ENCODE measurements at regions not wholly inside any gene's neighbourhood (a gene's known extent, or its start where the extent isn't known, plus 50 kb on each side); places are given as distances from the start of the nearest gene placed in this dataset.

DNA sequence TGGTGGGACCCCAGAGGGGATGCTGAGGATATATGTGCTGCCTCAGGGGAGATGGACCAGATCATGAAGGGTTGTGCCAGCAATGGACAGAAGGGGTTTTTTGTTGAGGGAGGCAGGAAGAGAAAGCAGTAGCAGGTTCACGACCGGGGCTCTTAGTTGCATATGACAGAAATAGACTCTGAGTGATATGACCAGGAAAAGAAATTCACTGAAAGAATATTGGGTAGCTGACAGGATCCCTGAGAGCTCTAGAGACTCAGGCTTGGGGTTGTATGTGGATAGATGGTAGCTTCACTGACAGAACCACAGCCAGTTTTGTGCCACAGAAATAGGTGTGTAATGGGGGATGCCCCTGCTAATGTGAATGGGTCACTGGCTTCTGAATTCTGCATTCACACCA is 241.6 kb downstream of the ZNF621 start:
- POLR2A ChIA-PET: no interaction called here
- no peak for TF ChIP-seq FOXK2 (IDR thresholded peaks at IDR 0.05)
- no peak for TF ChIP-seq LEF1 (IDR thresholded peaks at IDR 0.05; ENCODE audit: borderline replicate concordance)
- TF ChIP-seq SUZ12 (IDR thresholded peaks at IDR 0.05): no peak
- TF ChIP-seq, protein P1, sequence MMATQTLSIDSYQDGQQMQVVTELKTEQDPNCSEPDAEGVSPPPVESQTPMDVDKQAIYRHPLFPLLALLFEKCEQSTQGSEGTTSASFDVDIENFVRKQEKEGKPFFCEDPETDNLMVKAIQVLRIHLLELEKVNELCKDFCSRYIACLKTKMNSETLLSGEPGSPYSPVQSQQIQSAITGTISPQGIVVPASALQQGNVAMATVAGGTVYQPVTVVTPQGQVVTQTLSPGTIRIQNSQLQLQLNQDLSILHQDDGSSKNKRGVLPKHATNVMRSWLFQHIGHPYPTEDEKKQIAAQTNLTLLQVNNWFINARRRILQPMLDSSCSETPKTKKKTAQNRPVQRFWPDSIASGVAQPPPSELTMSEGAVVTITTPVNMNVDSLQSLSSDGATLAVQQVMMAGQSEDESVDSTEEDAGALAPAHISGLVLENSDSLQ (IDR thresholded peaks at IDR 0.05): no peak
- no peak for TF ChIP-seq FOXA1 (IDR thresholded peaks at IDR 0.05)
- TF ChIP-seq NFRKB (IDR thresholded peaks at IDR 0.05): no peak
- TF ChIP-seq SP1 (IDR thresholded peaks at IDR 0.05): no peak
- no peak for TF ChIP-seq ELF4 (IDR thresholded peaks at IDR 0.05)
- no peak for TF ChIP-seq CTBP1 (IDR thresholded peaks at IDR 0.05; ENCODE audit: borderline replicate concordance)
- TF ChIP-seq ARNT (IDR thresholded peaks at IDR 0.05): no peak
- TF ChIP-seq ZNF384 (IDR thresholded peaks at IDR 0.05): no peak
- TF ChIP-seq HDGF (IDR thresholded peaks at IDR 0.05; ENCODE audit: borderline replicate concordance): no peak
- no peak for TF ChIP-seq TARDBP (IDR thresholded peaks at IDR 0.05)
- TF ChIP-seq BHLHE40 (IDR thresholded peaks at IDR 0.05; ENCODE audit: borderline replicate concordance): no peak
- TF ChIP-seq L3MBTL2 (conservative IDR thresholded peaks at IDR 0.05): no peak
- TF ChIP-seq FOXM1 (IDR thresholded peaks at IDR 0.05; ENCODE audit: borderline replicate concordance): no peak
- CTCF ChIA-PET: no interaction called here
- DNase-seq (ENCODE audit: extremely low spot score): no peak

DNA sequence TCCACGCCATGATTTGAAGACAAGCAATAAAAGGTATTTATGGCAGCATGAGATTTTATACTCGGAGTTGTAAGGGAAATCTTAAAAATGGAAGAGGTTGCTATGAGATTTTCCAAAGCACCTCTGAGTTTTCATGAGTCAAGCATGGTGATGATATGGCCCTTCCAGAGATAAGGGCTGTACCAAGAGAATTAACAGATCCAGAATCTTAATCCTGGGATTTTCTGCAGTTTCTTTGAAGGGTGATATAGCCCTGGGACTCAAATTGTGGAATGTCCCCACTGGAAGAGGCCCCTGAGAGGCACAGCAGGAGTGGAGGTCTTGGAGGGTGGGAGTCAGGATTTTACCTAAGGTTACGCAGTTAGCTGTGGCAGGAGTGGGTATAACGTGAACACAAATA is 243.3 kb downstream of the ZNF621 start:
- POLR2A ChIA-PET: no interaction called here
- CTCF ChIA-PET: no interaction called here
- TF ChIP-seq BHLHE40 (IDR thresholded peaks at IDR 0.05; ENCODE audit: borderline replicate concordance) (no peak), NFRKB (IDR thresholded peaks at IDR 0.05) (no peak), LEF1 (IDR thresholded peaks at IDR 0.05; ENCODE audit: borderline replicate concordance) (no peak), SP1 (IDR thresholded peaks at IDR 0.05) (no peak), FOXM1 (IDR thresholded peaks at IDR 0.05; ENCODE audit: borderline replicate concordance) (no peak), FOXK2 (IDR thresholded peaks at IDR 0.05) (no peak), TARDBP (IDR thresholded peaks at IDR 0.05) (no peak), HDGF (IDR thresholded peaks at IDR 0.05; ENCODE audit: borderline replicate concordance) (no peak), ARNT (IDR thresholded peaks at IDR 0.05) (no peak), ELF4 (IDR thresholded peaks at IDR 0.05) (no peak), L3MBTL2 (conservative IDR thresholded peaks at IDR 0.05) (no peak), ZNF384 (IDR thresholded peaks at IDR 0.05) (no peak), FOXA1 (IDR thresholded peaks at IDR 0.05) (no peak), CTBP1 (IDR thresholded peaks at IDR 0.05; ENCODE audit: borderline replicate concordance) (no peak), SUZ12 (IDR thresholded peaks at IDR 0.05) (no peak)
- TF ChIP-seq, protein P1 (IDR thresholded peaks at IDR 0.05): no peak

DNA sequence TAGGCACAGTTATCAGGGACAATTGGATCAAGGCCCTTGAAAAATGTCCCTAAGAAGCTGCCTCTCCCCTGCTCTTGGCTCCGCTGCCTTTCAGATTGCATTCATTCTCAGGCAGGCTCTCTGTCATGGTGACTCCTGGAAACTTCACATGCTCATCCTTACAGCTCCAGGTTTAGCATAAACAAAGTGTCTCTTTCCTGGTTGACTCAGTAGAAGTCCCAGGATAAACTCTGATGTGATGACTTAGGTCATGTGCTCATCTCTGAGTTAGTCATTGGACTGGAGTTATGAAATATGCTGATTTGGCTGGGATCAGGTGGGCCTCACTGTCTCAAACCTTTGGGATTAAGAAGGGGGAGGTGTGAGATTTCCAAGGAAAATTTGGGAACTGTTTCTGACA is 243.8 kb downstream of the ZNF621 start:
- no peak for DNase-seq (ENCODE audit: extremely low spot score)
- ChIA-PET POLR2A (no interaction called here), CTCF (interaction anchor here (0.6 kb wide), 1 partner anchor 902 kb away, joined by 3 read pairs; no protein-coding TSS in a partner anchor)
- TF ChIP-seq HDGF (IDR thresholded peaks at IDR 0.05; ENCODE audit: borderline replicate concordance) (no peak), ZNF384 (IDR thresholded peaks at IDR 0.05) (no peak), TARDBP (IDR thresholded peaks at IDR 0.05) (no peak)

More for the DNA sequence above, 243.3 kb downstream of the ZNF621 start:
- no peak for DNase-seq (ENCODE audit: extremely low spot score)

DNA sequence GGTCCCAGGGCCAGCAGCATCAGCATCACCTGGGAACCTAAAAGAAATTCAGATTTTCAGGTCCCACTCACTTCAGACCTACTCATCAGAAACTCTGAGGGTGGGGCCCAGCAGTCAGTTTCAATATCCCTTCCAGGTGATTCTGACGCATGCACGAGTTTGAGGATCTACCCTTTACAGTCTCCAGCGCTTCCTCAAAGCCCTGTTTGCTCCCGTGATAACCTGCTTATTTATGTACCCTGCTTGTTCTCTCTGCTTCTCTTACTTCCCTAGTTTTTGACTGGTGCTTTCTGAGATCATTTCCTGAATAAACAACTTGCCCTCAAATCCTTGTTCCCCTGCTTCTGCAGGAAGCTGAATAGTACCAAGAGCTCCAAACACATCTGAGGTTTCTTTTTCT is 245.3 kb downstream of the ZNF621 start:
- ChIA-PET CTCF (no interaction called here), POLR2A (no interaction called here)
- TF ChIP-seq CTBP1 (IDR thresholded peaks at IDR 0.05; ENCODE audit: borderline replicate concordance) (no peak), FOXA1 (IDR thresholded peaks at IDR 0.05) (no peak), ELF4 (IDR thresholded peaks at IDR 0.05) (no peak)
- TF ChIP-seq, protein P1 (IDR thresholded peaks at IDR 0.05): no peak
- DNase-seq (ENCODE audit: extremely low spot score): no peak

DNA sequence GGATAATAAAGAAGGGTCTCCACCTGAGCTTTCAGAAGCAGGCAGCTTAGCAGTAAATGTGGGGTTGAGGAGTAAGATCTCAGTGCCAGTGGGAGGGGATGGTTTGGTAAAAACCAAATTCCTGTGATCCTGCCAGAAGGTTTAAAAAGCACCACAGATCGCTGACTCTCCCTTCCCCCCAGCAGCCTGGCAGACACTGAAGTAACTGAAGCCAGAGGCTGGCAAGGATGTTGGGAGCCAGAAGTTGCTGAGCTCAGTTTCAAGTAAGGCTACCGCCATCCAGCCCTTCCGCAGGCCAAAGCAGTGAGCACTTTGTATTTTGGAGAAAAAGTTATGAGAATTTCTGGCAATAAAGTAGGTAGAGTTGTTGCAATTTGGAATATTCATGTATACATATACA is 246.4 kb downstream of the ZNF621 start:
- POLR2A ChIA-PET: no interaction called here
- CTCF ChIA-PET: no interaction called here
- TF ChIP-seq ARNT (IDR thresholded peaks at IDR 0.05) (no peak), BHLHE40 (IDR thresholded peaks at IDR 0.05; ENCODE audit: borderline replicate concordance) (no peak), SP1 (IDR thresholded peaks at IDR 0.05) (no peak), FOXM1 (IDR thresholded peaks at IDR 0.05; ENCODE audit: borderline replicate concordance) (no peak), HDGF (IDR thresholded peaks at IDR 0.05; ENCODE audit: borderline replicate concordance) (no peak), TARDBP (IDR thresholded peaks at IDR 0.05) (no peak), FOXK2 (IDR thresholded peaks at IDR 0.05) (no peak), LEF1 (IDR thresholded peaks at IDR 0.05; ENCODE audit: borderline replicate concordance) (no peak), FOXA1 (IDR thresholded peaks at IDR 0.05) (no peak), L3MBTL2 (conservative IDR thresholded peaks at IDR 0.05) (no peak), ZNF384 (IDR thresholded peaks at IDR 0.05) (no peak), CTBP1 (IDR thresholded peaks at IDR 0.05; ENCODE audit: borderline replicate concordance) (no peak)
- TF ChIP-seq, protein P1 (IDR thresholded peaks at IDR 0.05): no peak
- no peak for DNase-seq (ENCODE audit: extremely low spot score)

DNA sequence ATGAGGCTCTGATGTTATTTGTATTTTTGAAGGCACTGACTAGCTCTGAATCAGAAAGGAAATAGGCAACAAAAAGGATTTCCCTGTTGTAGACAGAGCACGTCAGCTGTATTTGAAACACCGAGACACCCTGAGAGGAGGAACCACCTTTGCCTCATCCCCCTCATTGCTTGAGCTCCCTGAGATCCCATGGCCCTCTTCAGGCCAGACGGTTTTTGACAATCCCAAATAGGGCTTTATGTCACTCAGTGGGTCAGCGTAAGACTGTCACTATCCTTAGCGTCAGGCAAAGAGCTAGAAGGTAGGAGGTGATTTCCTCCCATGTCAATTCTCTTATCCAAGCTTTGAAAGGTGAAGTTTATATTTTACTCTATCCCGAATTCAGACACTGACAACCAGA is 254.3 kb downstream of the ZNF621 start:
- POLR2A ChIA-PET: no interaction called here
- no peak for TF ChIP-seq FOXA1 (IDR thresholded peaks at IDR 0.05)
- no peak for TF ChIP-seq FOXM1 (IDR thresholded peaks at IDR 0.05; ENCODE audit: borderline replicate concordance)
- TF ChIP-seq FOXK2 (IDR thresholded peaks at IDR 0.05): no peak
- TF ChIP-seq, protein P1 (IDR thresholded peaks at IDR 0.05): no peak
- no peak for TF ChIP-seq CTBP1 (IDR thresholded peaks at IDR 0.05; ENCODE audit: borderline replicate concordance)
- TF ChIP-seq ELF4 (IDR thresholded peaks at IDR 0.05): no peak
- no peak for TF ChIP-seq LEF1 (IDR thresholded peaks at IDR 0.05; ENCODE audit: borderline replicate concordance)
- no peak for TF ChIP-seq SUZ12 (IDR thresholded peaks at IDR 0.05)
- TF ChIP-seq TARDBP (IDR thresholded peaks at IDR 0.05): no peak
- no peak for TF ChIP-seq HDGF (IDR thresholded peaks at IDR 0.05; ENCODE audit: borderline replicate concordance)
- no peak for TF ChIP-seq NFRKB (IDR thresholded peaks at IDR 0.05)
- no peak for TF ChIP-seq ARNT (IDR thresholded peaks at IDR 0.05)
- TF ChIP-seq SP1 (IDR thresholded peaks at IDR 0.05): no peak
- no peak for TF ChIP-seq L3MBTL2 (conservative IDR thresholded peaks at IDR 0.05)
- TF ChIP-seq ZNF384 (IDR thresholded peaks at IDR 0.05): no peak
- TF ChIP-seq BHLHE40 (IDR thresholded peaks at IDR 0.05; ENCODE audit: borderline replicate concordance): no peak
- DNase-seq (ENCODE audit: extremely low spot score): no peak
- CTCF ChIA-PET: no interaction called here
